Thymus (tissue), 11 donors: ENCODE measurements at regions not wholly inside any gene's neighbourhood (a gene's known extent, or its start where the extent isn't known, plus 50 kb on each side); places are given as distances from the start of the nearest gene placed in this dataset.

Experiments
- DNase-seq, 9 donors: peaks; one replicate each; pipeline ENCODE4 v3.0.0-alpha.2; 2013; ENCODE audit warnings: low spot score in 9 of 9, low read depth in 6 of 9, missing footprints in 1 of 9
- H3K27ac ChIP-seq, 2 donors: one replicate each; pipeline ENCODE4 v1.5.1; 2013; ENCODE audit warnings: control low read depth in 1 of 2, low read depth in 1 of 2, low read length in 1 of 2, mild to moderate bottlenecking in 1 of 2, moderate library complexity in 1 of 2
- H3K27me3 ChIP-seq, 2 donors: one replicate each; pipeline ENCODE4 v1.5.1; 2013; ENCODE audit warnings: low read length in 1 of 2; ENCODE audit not compliant: control insufficient read depth in 2 of 2, insufficient read depth in 1 of 2
- H3K36me3 ChIP-seq, 2 donors: one replicate each; pipeline ENCODE4 v1.5.1; 2013; ENCODE audit warnings: low read length in 1 of 2, mild to moderate bottlenecking in 1 of 2, moderate library complexity in 1 of 2; ENCODE audit not compliant: control insufficient read depth in 2 of 2, insufficient read depth in 2 of 2
- H3K4me1 ChIP-seq, 2 donors: one replicate each; pipeline ENCODE4 v1.5.1; 2013; ENCODE audit warnings: low read length in 2 of 2; ENCODE audit not compliant: control insufficient read depth in 2 of 2, insufficient read depth in 2 of 2
- H3K4me3 ChIP-seq, 2 donors: one replicate each; pipeline ENCODE4 v1.5.1; 2013; ENCODE audit warnings: low read length in 2 of 2, control low read depth in 1 of 2, mild to moderate bottlenecking in 1 of 2
- H3K9me3 ChIP-seq, 2 donors: one replicate each; pipeline ENCODE4 v1.5.1; 2013; ENCODE audit warnings: low read length in 1 of 2, mild to moderate bottlenecking in 1 of 2; ENCODE audit not compliant: control insufficient read depth in 2 of 2, insufficient read depth in 1 of 2
- WGBS: extraction: QIAGEN DNeasy Blood & Tissue Kit; methylation state at CpG from one replicate; pipeline ENCODE4 v1.1.7; 2013; 5-methylcytosine and 5-hydroxymethylcytosine counted together
- donor health status: healthy.

- Histone ChIP-seq H3K36me3 (no peaks in the 10 kb centered on the region), H3K9me3 (peaks cover 0 to 4% of the 10 kb centered on the region in 2 donors), H3K4me1 (no peaks in the 10 kb centered on the region), H3K27me3 (no peaks in the 10 kb centered on the region), H3K4me3 (no peak overlapping the region), H3K27ac (no peak overlapping the region)
- DNase-seq, result no peak
- 87% methylated on average over 3 of the region's 3 CpGs for WGBS
Measured at GRCh38 chr9:10785255-10785654, 172.5 kb upstream of the PTPRD start.

GRCh38 chr9:10793306-10793705 lies 180.5 kb upstream of the PTPRD start:
- Histone ChIP-seq H3K27me3 (no peaks in the 10 kb centered on the region), H3K4me1 (no peaks in the 10 kb centered on the region), H3K36me3 (no peaks in the 10 kb centered on the region), H3K27ac (no peak overlapping the region), H3K9me3 (peaks cover 2 to 21% of the 10 kb centered on the region in 2 donors), H3K4me3 (no peak overlapping the region)
- no peak for DNase-seq
- WGBS, result 76% methylated on average over 1 of the region's 1 CpG

GRCh38 chr9:10804486-10804885 lies 191.7 kb upstream of the PTPRD start:
- no peak for DNase-seq
- Histone ChIP-seq H3K27ac (no peak overlapping the region), H3K4me1 (no peaks in the 10 kb centered on the region), H3K9me3 (no peaks in the 10 kb centered on the region), H3K27me3 (no peaks in the 10 kb centered on the region), H3K4me3 (no peak overlapping the region), H3K36me3 (no peaks in the 10 kb centered on the region)
- WGBS, result 89% methylated on average over 2 of the region's 2 CpGs

GRCh38 chr9:10806868-10807267 lies 194.1 kb upstream of the PTPRD start:
- H3K4me1 ChIP-seq, result no peaks in the 10 kb centered on the region
- DNase-seq, result no peak
- no peaks in the 10 kb centered on the region for H3K9me3 ChIP-seq
- no peaks in the 10 kb centered on the region for H3K27me3 ChIP-seq
- no peak overlapping the region for H3K4me3 ChIP-seq
- H3K36me3 ChIP-seq, result no peaks in the 10 kb centered on the region
- 88% methylated on average over 3 of the region's 3 CpGs for WGBS
- no peak overlapping the region for H3K27ac ChIP-seq

- no peak for DNase-seq
- no peaks in the 10 kb centered on the region for H3K36me3 ChIP-seq
- no peaks in the 10 kb centered on the region for H3K9me3 ChIP-seq
- no peak overlapping the region for H3K27ac ChIP-seq
- no peak overlapping the region for H3K4me3 ChIP-seq
- 2% methylated on average over 1 of the region's 1 CpG for WGBS
- no peaks in the 10 kb centered on the region for H3K27me3 ChIP-seq
- H3K4me1 ChIP-seq, result no peaks in the 10 kb centered on the region
Measured at GRCh38 chr9:10818206-10818605, 205.4 kb upstream of the PTPRD start.

GRCh38 chr9:10835791-10836463 lies 223.1 kb upstream of the PTPRD start:
- H3K4me1 ChIP-seq, result no peaks in the 10 kb centered on the region
- H3K27ac ChIP-seq, result no peak overlapping the region
- no peak overlapping the region for H3K4me3 ChIP-seq
- peaks cover 1 to 7% of the 10 kb centered on the region in 2 donors for H3K9me3 ChIP-seq
- no peaks in the 10 kb centered on the region for H3K27me3 ChIP-seq
- 95% methylated on average over 22 of the region's 22 CpGs for WGBS
- no peak for DNase-seq
- no peaks in the 10 kb centered on the region for H3K36me3 ChIP-seq

- H3K27ac ChIP-seq, result no peak overlapping the region
- H3K27me3 ChIP-seq, result no peaks in the 10 kb centered on the region
- no peak overlapping the region for H3K4me3 ChIP-seq
- no peaks in the 10 kb centered on the region for H3K36me3 ChIP-seq
- H3K4me1 ChIP-seq, result no peaks in the 10 kb centered on the region
- peak in 1 of 9 donors; percentile 1 for DNase-seq
- 69% methylated on average over 3 of the region's 3 CpGs for WGBS
- H3K9me3 ChIP-seq, result no peaks in the 10 kb centered on the region
Measured at GRCh38 chr9:10843151-10843550, 230.3 kb upstream of the PTPRD start.

GRCh38 chr9:10855847-10856246 lies 243.0 kb upstream of the PTPRD start:
- H3K36me3 ChIP-seq, result no peaks in the 10 kb centered on the region
- H3K27ac ChIP-seq, result no peak overlapping the region
- 88% methylated on average over 1 of the region's 1 CpG for WGBS
- no peaks in the 10 kb centered on the region for H3K4me1 ChIP-seq
- H3K9me3 ChIP-seq, result no peaks in the 10 kb centered on the region
- no peak overlapping the region for H3K4me3 ChIP-seq
- no peak for DNase-seq
- no peaks in the 10 kb centered on the region for H3K27me3 ChIP-seq

- H3K4me1 ChIP-seq, result no peaks in the 10 kb centered on the region
- no peaks in the 10 kb centered on the region for H3K36me3 ChIP-seq
- H3K9me3 ChIP-seq, result no peaks in the 10 kb centered on the region
- no peaks in the 10 kb centered on the region for H3K27me3 ChIP-seq
- DNase-seq, result no peak
- H3K27ac ChIP-seq, result no peak overlapping the region
- WGBS, result 87% methylated on average over 1 of the region's 1 CpG
- no peak overlapping the region for H3K4me3 ChIP-seq
Measured at GRCh38 chr9:10858817-10859216, 246.0 kb upstream of the PTPRD start.
